ENCODE measurements at regions not wholly inside any gene's neighbourhood (a gene's known extent, or its start where the extent isn't known, plus 50 kb on each side); places are given as distances from the start of the nearest gene placed in this dataset.

DNA sequence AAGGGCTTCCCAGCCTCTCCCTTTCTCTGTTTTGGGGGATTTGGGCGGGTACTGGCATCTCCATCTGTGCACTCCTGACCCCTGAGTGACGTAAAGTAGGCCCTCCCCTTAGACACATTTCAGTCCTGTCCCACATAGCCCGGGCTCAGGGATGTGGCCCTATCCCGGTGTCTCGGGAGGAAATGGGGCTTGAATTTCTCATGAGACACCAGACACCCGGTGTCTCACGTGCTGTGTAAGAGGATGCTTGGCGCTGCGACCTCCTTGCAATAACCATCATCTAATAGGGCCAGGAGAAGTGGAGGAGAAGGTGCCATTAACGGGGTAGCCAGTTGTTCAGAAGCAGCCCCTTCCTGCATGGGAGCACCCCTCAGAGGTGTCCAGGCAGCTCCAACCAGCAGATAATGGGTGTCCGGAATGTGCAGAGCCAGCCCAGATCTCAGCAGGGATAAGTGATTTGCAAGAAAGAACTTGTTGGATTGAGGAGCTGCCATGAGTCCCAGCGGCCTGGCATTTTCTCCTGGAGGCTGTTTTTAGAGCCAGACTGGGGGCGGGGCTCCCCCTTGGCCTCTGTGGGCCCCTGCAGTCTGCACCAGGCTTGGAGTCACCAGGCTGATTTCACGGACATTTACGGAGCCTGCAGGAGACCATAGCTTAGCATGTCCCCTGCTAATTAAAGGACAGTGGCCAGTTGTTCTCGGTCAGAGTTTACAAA, 372.0 kb downstream of the PREX1 start:
- H3K27ac Mint-ChIP-seq, result peak overlapping the region; percentile 67
- TF ChIP-seq, protein P1, sequence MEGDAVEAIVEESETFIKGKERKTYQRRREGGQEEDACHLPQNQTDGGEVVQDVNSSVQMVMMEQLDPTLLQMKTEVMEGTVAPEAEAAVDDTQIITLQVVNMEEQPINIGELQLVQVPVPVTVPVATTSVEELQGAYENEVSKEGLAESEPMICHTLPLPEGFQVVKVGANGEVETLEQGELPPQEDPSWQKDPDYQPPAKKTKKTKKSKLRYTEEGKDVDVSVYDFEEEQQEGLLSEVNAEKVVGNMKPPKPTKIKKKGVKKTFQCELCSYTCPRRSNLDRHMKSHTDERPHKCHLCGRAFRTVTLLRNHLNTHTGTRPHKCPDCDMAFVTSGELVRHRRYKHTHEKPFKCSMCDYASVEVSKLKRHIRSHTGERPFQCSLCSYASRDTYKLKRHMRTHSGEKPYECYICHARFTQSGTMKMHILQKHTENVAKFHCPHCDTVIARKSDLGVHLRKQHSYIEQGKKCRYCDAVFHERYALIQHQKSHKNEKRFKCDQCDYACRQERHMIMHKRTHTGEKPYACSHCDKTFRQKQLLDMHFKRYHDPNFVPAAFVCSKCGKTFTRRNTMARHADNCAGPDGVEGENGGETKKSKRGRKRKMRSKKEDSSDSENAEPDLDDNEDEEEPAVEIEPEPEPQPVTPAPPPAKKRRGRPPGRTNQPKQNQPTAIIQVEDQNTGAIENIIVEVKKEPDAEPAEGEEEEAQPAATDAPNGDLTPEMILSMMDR (conservative IDR thresholded peaks at IDR 0.05), result no peak
- WGBS, 2 experiments (ENCODE audit: insufficient coverage in 1 of 2, insufficient read length in 1 of 2), result 62 to 72% methylated on average over 11 to 16 of the region's 16 CpGs
- peak overlapping the region; percentile 9 for H3K4me3 Mint-ChIP-seq
- peaks cover 15% of the 10 kb centered on the region for H3K4me1 ChIP-seq (ENCODE audit: control insufficient read depth, insufficient read depth, low read length)
- no peaks in the 10 kb centered on the region for H3K27me3 ChIP-seq (ENCODE audit: control insufficient read depth, insufficient read depth, low read length, poor library complexity, severe bottlenecking)
- no peak overlapping the region for H3K4me3 ChIP-seq (ENCODE audit: low read length)
- peaks cover 17% of the 10 kb centered on the region for H3K27me3 Mint-ChIP-seq (ENCODE audit: insufficient read depth)
- no peaks in the 10 kb centered on the region for H3K36me3 Mint-ChIP-seq (ENCODE audit: low read depth)
- H3K9me3 Mint-ChIP-seq, result no peaks in the 10 kb centered on the region
- peak overlapping the region; percentile 67 for H3K27ac ChIP-seq (ENCODE audit: low read depth, low read length)
- no peaks in the 10 kb centered on the region for H3K9me3 ChIP-seq (ENCODE audit: control insufficient read depth, low read length)
- H3K36me3 ChIP-seq (ENCODE audit: control insufficient read depth, insufficient read depth, low read length), result no peaks in the 10 kb centered on the region
- peak; percentile 89 for DNase-seq
- H3K9ac ChIP-seq (ENCODE audit: extremely low read depth, low read length, poor library complexity, severe bottlenecking), result no peak overlapping the region
- peaks cover 37% of the 10 kb centered on the region for H3K4me1 Mint-ChIP-seq

DNA sequence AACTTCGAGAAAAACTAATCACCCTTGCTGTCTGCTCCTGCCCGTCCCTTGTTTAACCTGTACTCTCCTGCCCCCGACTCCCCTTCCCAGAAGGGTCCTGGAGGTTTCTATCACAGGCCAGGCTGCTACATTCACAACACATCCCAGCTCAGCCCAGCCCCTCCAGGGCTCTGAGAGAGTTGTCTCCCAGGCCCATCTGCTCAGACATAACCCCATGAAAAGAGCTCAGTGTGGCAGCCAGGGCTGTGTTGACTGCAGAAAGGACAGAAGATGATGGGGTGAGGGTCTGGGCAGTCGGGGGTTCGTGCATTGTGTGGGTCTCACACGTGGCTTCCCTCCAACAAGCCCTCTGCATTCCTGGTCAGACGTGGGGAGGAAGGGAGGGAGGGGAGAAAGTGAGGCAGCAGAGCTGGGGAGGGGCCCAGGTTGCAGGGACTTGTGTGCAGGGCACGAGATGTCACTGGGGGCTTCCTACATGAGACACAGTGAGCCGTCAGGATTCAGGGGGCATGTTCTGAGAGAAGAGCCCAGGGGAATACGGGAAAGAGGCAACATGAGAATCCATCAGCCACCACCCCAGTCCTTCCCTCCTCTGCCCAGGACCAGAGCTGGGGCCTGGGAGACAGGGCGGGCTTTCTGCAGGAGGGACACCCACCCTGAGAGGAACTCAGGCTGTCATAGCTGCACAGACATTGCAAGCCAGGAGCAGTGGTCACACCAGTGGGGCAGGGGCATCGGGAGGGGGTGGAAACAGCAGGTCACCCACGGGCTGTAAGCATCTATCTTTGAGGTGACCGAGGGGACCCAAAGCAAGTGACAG, 372.9 kb downstream of the PREX1 start:
- H3K4me1 ChIP-seq (ENCODE audit: control insufficient read depth, insufficient read depth, low read length), result peaks cover 15% of the 10 kb centered on the region
- WGBS, 2 experiments (ENCODE audit: insufficient coverage in 1 of 2, insufficient read length in 1 of 2), result 88 to 95% methylated on average over 8 to 14 of the region's 14 CpGs

GRCh38 chr20:48453477-48454093, 374.2 kb downstream of the PREX1 start:
- H3K36me3 ChIP-seq (ENCODE audit: control insufficient read depth, insufficient read depth, low read length), result no peaks in the 10 kb centered on the region
- H3K27me3 Mint-ChIP-seq (ENCODE audit: insufficient read depth), result peaks cover 18% of the 10 kb centered on the region
- H3K4me1 ChIP-seq (ENCODE audit: control insufficient read depth, insufficient read depth, low read length), result peaks cover 15% of the 10 kb centered on the region
- H3K4me3 Mint-ChIP-seq, result no peak overlapping the region
- no peak for DNase-seq
- H3K27ac ChIP-seq (ENCODE audit: low read depth, low read length), result no peak overlapping the region
- H3K36me3 Mint-ChIP-seq (ENCODE audit: low read depth), result no peaks in the 10 kb centered on the region
- peaks cover 34% of the 10 kb centered on the region for H3K4me1 Mint-ChIP-seq
- H3K9me3 ChIP-seq (ENCODE audit: control insufficient read depth, low read length), result no peaks in the 10 kb centered on the region
- H3K27me3 ChIP-seq (ENCODE audit: control insufficient read depth, insufficient read depth, low read length, poor library complexity, severe bottlenecking), result no peaks in the 10 kb centered on the region
- no peak overlapping the region for H3K4me3 ChIP-seq (ENCODE audit: low read length)
- H3K27ac Mint-ChIP-seq, result no peak overlapping the region
- H3K9me3 Mint-ChIP-seq, result no peaks in the 10 kb centered on the region
- TF ChIP-seq, protein P1 (conservative IDR thresholded peaks at IDR 0.05), result no peak
- WGBS, 2 experiments (ENCODE audit: insufficient coverage in 1 of 2, insufficient read length in 1 of 2), result 92 to 94% methylated on average over 12 to 15 of the region's 15 CpGs
- H3K9ac ChIP-seq (ENCODE audit: extremely low read depth, low read length, poor library complexity, severe bottlenecking), result no peak overlapping the region

More for the DNA sequence above, 372.9 kb downstream of the PREX1 start:
- H3K9me3 Mint-ChIP-seq, result no peaks in the 10 kb centered on the region
- Histone ChIP-seq H3K9me3 (ENCODE audit: control insufficient read depth, low read length) (no peaks in the 10 kb centered on the region), H3K36me3 (ENCODE audit: control insufficient read depth, insufficient read depth, low read length) (no peaks in the 10 kb centered on the region), H3K27me3 (ENCODE audit: control insufficient read depth, insufficient read depth, low read length, poor library complexity, severe bottlenecking) (no peaks in the 10 kb centered on the region), H3K9ac (ENCODE audit: extremely low read depth, low read length, poor library complexity, severe bottlenecking) (no peak overlapping the region), H3K27ac (ENCODE audit: low read depth, low read length) (no peak overlapping the region), H3K4me3 (ENCODE audit: low read length) (no peak overlapping the region)
- H3K4me1 Mint-ChIP-seq, result peaks cover 34% of the 10 kb centered on the region
- H3K36me3 Mint-ChIP-seq (ENCODE audit: low read depth), result no peaks in the 10 kb centered on the region
- TF ChIP-seq, protein P1 (conservative IDR thresholded peaks at IDR 0.05), result no peak
- H3K27me3 Mint-ChIP-seq (ENCODE audit: insufficient read depth), result peaks cover 17% of the 10 kb centered on the region
- H3K4me3 Mint-ChIP-seq, result no peak overlapping the region
- no peak for DNase-seq
- no peak overlapping the region for H3K27ac Mint-ChIP-seq
